CD4-positive, alpha-beta T cell (primary cell): ENCODE measurements at regions not wholly inside any gene's neighbourhood (a gene's known extent, or its start where the extent isn't known, plus 50 kb on each side); places are given as distances from the start of the nearest gene placed in this dataset.

ENCODE experiments used
- ATAC-seq: fragments of 200-7000 bp; cut with Tn5 transposase; one replicate; pipeline ENCODE4 v1.10.0; 2022; ENCODE audit warnings: mild to moderate bottlenecking; ENCODE audit not compliant: poor library complexity
- CTCF ChIA-PET: fragments of 350-600 bp; sonication (Branson Sonifier 250); formaldehyde crosslinking; loops from one replicate; lab custom pipeline; 2021; ENCODE audit warnings: antibody characterized with exemption, inconsistent platforms; lab: Charles Lee
- POLR2A ChIA-PET: fragments of 350-600 bp; sonication (Branson Sonifier 250); formaldehyde crosslinking; loops from one replicate; lab custom pipeline; 2021; ENCODE audit warnings: antibody characterized with exemption, inconsistent platforms; lab: Charles Lee
- DNase-seq, 14 experiments: peaks; one replicate each; pipeline ENCODE4 v3.0.0-alpha.2; 2013 to 2020; ENCODE audit warnings: mixed read lengths in 2 of 14
- H3K27ac ChIP-seq, 2 donors: one replicate each; pipeline versions ENCODE4 v1.5.1 to v1.7.0; 2013; ENCODE audit warnings: low read length in 2 of 2, low read depth in 1 of 2, mild to moderate bottlenecking in 1 of 2
- H3K27me3 ChIP-seq, 2 experiments: 1 replicate in 1 of 2; 2 replicates in 1 of 2; pipeline versions ENCODE4 v1.6.1 to v1.7.0; 2013; ENCODE audit warnings: low read length in 2 of 2, control low read depth in 1 of 2, mild to moderate bottlenecking in 1 of 2, moderate library complexity in 1 of 2; ENCODE audit not compliant: insufficient read depth in 2 of 2, control insufficient read depth in 1 of 2
- H3K36me3 ChIP-seq: one replicate; pipeline ENCODE4 v1.6.1; 2013; ENCODE audit warnings: low read length, control low read depth; ENCODE audit not compliant: insufficient read depth
- H3K4me1 ChIP-seq: one replicate; pipeline ENCODE4 v1.6.1; 2013; ENCODE audit warnings: low read length, control low read depth; ENCODE audit not compliant: insufficient read depth
- H3K4me3 ChIP-seq: one replicate; pipeline ENCODE4 v1.5.1; 2013; ENCODE audit warnings: mild to moderate bottlenecking, low read length, moderate library complexity
- H3K9me3 ChIP-seq, 2 experiments: 1 replicate in 1 of 2; 2 replicates in 1 of 2; pipeline versions ENCODE4 v1.6.1 to v1.7.0; 2013; ENCODE audit warnings: low read length in 2 of 2, mild to moderate bottlenecking in 2 of 2, control low read depth in 1 of 2, moderate library complexity in 1 of 2; ENCODE audit not compliant: control insufficient read depth in 1 of 2, insufficient read depth in 1 of 2
- H3K27ac Mint-ChIP-seq: one replicate; pipeline ENCODE4 v1.8.0; 2020; ENCODE audit warnings: mixed read lengths
- H3K27me3 Mint-ChIP-seq: one replicate; pipeline ENCODE4 v1.8.0; 2021; ENCODE audit warnings: mixed read lengths
- H3K36me3 Mint-ChIP-seq: one replicate; pipeline ENCODE4 v1.8.0; 2021; ENCODE audit warnings: low read depth, mixed read lengths
- H3K4me1 Mint-ChIP-seq: one replicate; pipeline ENCODE4 v1.8.0; 2021; ENCODE audit warnings: low read depth, mixed read lengths
- H3K4me3 Mint-ChIP-seq: one replicate; pipeline ENCODE4 v1.8.0; 2020; ENCODE audit warnings: mild to moderate bottlenecking, mixed read lengths
- H3K9me3 Mint-ChIP-seq: one replicate; pipeline ENCODE4 v1.8.0; 2020; ENCODE audit warnings: mixed read lengths
- CTCF ChIP-seq: fragments of 200-600 bp; IDR thresholded peaks from one replicate; pipeline ENCODE4 v1.8.0; 2022; ENCODE audit warnings: antibody characterized with exemption, mild to moderate bottlenecking
- intact Hi-C, 2 experiments: fragments of 100-400 bp; cut with DNase I in 1 of 2; cut with micrococcal nuclease in 1 of 2; formaldehyde crosslinking; loops; one replicate each; pipeline versions ENCODE4 v1.15.1 to v1.9.0; 2023 to 2025; cut with DNase I, micrococcal nuclease

GRCh38 chr2:64876137-64876647, 113.0 kb upstream of the SLC1A4 start:
- no peak for TF ChIP-seq CTCF
- no peak overlapping the region for H3K27ac ChIP-seq
- no peaks in the 10 kb centered on the region for H3K9me3 Mint-ChIP-seq
- ChIA-PET CTCF (interaction anchor here (0.5 kb wide), 1 partner anchor 282 kb away, joined by 3 read pairs; no protein-coding TSS in a partner anchor), POLR2A (no interaction called here)
- no peak overlapping the region for H3K4me3 Mint-ChIP-seq
- no peaks in the 10 kb centered on the region for H3K27me3 Mint-ChIP-seq
- no peaks in the 10 kb centered on the region for H3K9me3 ChIP-seq
- H3K27me3 ChIP-seq: no peaks in the 10 kb centered on the region
- H3K4me1 ChIP-seq: peaks cover 9% of the 10 kb centered on the region
- H3K27ac Mint-ChIP-seq: no peak overlapping the region
- DNase-seq (no peak), ATAC-seq (no peak)
- no peaks in the 10 kb centered on the region for H3K36me3 Mint-ChIP-seq
- intact Hi-C loops: no loop called here
- H3K4me1 Mint-ChIP-seq: peaks cover 7% of the 10 kb centered on the region
- H3K36me3 ChIP-seq: no peaks in the 10 kb centered on the region
- no peak overlapping the region for H3K4me3 ChIP-seq

- no peaks in the 10 kb centered on the region for H3K9me3 Mint-ChIP-seq
- DNase-seq (no peak), ATAC-seq (no peak)
- no peak for TF ChIP-seq CTCF
- H3K27ac ChIP-seq: no peak overlapping the region
- ChIA-PET POLR2A (no interaction called here), CTCF (no interaction called here)
- H3K27ac Mint-ChIP-seq: no peak overlapping the region
- H3K4me1 Mint-ChIP-seq: no peaks in the 10 kb centered on the region
- no peaks in the 10 kb centered on the region for H3K4me1 ChIP-seq
- no peak overlapping the region for H3K4me3 ChIP-seq
- H3K9me3 ChIP-seq: no peaks in the 10 kb centered on the region
- no peak overlapping the region for H3K4me3 Mint-ChIP-seq
- intact Hi-C loops: no loop called here
- no peaks in the 10 kb centered on the region for H3K27me3 ChIP-seq
- H3K36me3 Mint-ChIP-seq: no peaks in the 10 kb centered on the region
- H3K27me3 Mint-ChIP-seq: no peaks in the 10 kb centered on the region
- H3K36me3 ChIP-seq: no peaks in the 10 kb centered on the region
Measured at GRCh38 chr2:64879745-64880144, 109.5 kb upstream of the SLC1A4 start.

GRCh38 chr2:64880193-64880951, 108.8 kb upstream of the SLC1A4 start:
- ATAC-seq (no peak), DNase-seq (no peak)
- POLR2A ChIA-PET: no interaction called here
- Histone ChIP-seq H3K4me3 (no peak overlapping the region), H3K27me3 (no peaks in the 10 kb centered on the region), H3K36me3 (no peaks in the 10 kb centered on the region), H3K27ac (no peak overlapping the region), H3K9me3 (no peaks in the 10 kb centered on the region), H3K4me1 (no peaks in the 10 kb centered on the region)
- Mint-ChIP-seq H3K4me3 (no peak overlapping the region), H3K27ac (no peak overlapping the region), H3K9me3 (no peaks in the 10 kb centered on the region), H3K36me3 (no peaks in the 10 kb centered on the region), H3K27me3 (no peaks in the 10 kb centered on the region), H3K4me1 (no peaks in the 10 kb centered on the region)
- CTCF ChIA-PET: no interaction called here
- no peak for TF ChIP-seq CTCF
- intact Hi-C loops: no loop called here
